HG03520 (cell line): ENCODE measurements at regions not wholly inside any gene's neighbourhood (a gene's known extent, or its start where the extent isn't known, plus 50 kb on each side); places are given as distances from the start of the nearest gene placed in this dataset.
"Not testable (repeated sequence)": the region's sequence is repeated elsewhere in the genome, so short reads cannot be mapped to it uniquely, and the experiment has no call there.

Experiments used
- ATAC-seq: cut with Tn5 transposase; IDR thresholded peaks from one replicate; pipeline ENCODE4 v1.9.1; 2021; ENCODE audit warnings: mild to moderate bottlenecking, moderate library complexity; ENCODE audit not compliant: unreplicated experiment

DNA sequence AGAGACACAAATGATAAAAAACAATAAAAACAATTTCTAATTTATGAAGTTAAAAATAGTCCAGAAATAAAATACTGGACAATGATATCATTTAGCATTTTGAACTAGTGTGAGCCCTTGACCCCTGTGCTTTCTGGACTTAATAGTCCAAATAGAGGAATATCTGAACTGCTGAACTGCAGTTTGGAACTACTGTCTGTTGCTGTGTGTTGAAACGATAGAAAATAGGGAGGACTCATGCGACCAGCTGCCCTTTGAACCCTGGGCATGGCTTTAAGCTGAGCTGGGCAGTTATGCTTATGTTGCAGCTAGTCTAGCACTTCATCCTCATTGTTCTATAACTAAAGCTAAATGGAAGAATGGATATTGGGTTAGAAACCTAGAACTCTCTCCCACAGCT lies 99.5 kb downstream of the FMR1NB start:
- ATAC-seq = no peak

DNA sequence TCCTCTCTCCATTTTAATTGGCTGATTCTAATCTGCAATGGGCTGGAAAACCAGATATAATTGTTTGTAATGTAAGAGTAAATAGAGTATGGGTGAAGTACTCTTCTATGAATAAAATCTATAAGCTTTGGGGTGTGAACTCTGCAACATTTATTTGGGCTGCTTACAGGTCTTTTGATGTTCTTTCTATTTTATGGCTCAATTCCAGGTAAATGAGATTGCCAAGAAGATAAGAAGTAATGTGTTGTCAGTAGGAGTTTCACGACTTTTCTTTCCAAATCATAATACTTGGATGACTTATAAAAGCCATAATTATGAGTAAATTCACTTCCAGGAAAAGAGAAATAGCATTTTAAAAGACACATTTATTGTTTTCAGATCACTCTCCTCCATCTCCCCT lies 103.5 kb downstream of the FMR1NB start:
- ATAC-seq = no peak

DNA sequence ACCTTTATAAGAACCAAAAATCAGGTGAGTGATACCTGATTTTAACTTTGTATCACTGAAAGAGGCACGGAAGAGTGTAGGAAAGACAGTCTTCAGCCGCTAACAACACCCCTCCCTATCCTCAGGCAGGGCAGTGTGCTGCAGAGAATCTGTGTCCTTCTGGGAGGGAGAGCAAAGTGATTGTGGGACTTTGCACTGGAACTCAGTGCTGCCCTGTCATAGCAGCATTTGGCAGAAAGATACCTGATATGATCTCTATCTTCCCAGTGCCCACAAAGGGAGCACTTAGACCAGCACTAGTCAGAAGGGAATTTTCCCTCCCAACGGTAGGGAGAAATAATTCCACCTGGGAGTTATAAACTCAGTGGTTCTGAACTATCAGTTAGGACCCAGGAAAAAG lies 139.0 kb downstream of the FMR1NB start:
- no peak for ATAC-seq

DNA sequence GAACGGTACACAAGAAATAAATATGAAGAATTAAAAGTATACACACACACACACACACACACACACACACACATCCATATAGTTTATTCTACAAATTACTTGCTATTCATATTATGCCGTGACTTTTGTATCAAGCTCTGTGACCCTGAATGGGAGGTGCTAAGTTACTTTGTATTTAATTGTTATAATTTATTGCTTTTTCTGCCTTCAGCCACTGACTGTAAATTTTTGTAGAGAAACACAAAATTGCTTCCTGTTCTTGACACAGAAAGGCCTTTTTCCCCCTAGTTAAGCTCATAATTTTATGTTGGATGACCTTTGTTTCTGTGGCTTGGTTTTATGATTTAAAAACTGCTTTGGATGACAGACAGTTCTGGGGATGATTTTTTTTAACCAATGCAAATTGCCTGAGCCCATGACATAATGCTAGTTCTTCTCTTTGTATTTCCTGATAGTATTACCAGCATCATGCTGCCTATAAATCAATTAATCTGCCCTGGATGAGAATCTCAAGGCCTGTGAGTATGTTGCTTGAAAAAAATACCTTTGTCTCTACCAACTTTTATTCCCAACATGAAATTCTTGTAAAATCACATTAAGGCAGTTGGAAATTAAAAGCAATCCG lies 140.0 kb downstream of the FMR1NB start:
- ATAC-seq = no peak

DNA sequence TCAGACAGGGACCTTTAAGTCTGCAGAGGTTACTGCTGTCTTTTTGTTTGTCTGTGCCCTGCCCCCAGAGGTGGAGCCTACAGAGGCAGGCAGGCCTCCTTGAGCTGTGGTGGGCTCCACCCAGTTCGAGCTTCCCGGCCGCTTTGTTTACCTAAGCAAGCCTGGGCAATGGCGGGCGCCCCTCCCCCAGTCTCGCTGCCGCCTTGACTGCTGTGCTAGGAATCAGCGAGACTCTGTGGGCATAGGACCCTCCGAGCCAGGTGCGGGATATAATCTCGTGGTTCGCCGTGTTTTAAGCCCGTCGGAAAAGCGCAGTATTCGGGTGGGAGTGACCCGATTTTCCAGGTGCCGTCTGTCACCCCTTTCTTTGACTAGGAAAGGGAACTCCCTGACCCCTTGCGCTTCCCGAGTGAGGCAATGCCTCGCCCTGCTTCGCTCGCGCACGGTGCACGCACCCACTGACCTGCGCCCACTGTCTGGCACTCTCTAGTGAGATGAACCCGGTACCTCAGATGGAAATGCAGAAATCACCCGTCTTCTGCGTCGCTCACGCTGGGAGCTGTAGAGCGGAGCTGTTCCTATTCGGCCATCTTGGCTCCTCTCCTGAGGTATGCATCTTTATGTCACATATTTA lies 147.9 kb downstream of the FMR1NB start:
- ATAC-seq = not testable (repeated sequence)

DNA sequence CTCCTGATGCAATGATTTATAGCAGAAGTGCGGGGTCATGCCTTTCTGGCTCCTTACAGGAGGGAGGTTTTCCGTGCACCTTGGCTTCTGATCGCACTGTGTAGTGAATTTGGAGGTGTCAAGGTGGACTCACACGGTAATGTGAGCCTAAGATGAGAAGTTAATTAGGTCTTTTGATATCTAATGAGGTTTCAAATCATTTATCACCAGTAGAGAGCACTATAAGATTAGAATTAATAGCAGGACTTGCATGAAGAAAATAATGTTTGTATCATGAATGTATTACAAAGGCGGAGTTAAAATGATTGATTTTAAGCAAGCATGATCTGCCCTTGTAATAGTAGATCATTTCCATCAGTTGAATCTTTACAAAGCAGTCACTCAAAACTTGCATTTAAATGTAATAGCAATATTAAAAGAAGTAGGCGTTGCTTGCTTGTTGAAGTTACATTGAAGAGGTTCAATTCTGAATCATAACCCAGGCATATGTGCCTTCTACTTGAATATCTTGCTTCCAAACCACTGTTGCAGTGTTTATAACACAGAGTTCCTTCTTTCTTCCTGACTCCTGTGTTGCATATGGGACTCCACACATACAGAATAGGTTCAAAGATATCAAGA lies 152.1 kb downstream of the FMR1NB start:
- no peak for ATAC-seq

DNA sequence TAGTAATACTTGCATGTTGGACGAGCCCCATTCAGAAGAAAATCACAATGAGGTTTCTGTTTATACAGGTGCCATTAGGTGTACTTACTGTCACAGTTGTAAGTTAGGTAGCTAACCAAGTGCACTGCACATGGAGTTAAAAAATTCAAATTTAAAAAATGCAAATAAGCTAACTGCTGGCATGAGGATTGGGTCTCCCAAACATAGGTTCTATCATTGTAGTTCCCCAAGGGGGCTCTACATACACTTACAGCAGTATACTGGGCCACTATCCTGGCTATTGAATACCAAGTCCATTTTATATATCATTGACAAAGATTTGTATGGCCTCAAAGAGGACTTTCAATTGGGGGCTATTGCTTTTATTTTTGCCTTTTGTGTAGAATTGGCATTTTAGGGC lies 153.4 kb downstream of the FMR1NB start:
- no peak for ATAC-seq

DNA sequence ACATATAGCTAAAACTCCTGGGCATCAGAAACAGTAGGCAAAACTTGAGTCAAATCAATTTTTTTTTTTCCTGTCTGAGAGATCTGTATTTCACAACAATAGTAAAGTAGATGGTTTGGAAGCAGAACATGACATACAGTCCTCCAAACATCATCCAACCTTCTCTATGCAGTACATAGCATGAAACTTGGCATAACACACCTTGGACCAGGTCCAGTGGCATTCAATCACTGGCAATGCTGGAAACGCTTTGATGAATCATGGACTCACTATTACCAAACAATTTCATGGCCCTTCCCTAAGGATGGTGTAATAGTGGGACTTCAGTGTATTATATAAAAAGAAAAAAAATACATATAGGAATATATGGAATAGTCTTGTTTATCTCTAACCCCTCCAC lies 154.6 kb downstream of the FMR1NB start:
- ATAC-seq = no peak

DNA sequence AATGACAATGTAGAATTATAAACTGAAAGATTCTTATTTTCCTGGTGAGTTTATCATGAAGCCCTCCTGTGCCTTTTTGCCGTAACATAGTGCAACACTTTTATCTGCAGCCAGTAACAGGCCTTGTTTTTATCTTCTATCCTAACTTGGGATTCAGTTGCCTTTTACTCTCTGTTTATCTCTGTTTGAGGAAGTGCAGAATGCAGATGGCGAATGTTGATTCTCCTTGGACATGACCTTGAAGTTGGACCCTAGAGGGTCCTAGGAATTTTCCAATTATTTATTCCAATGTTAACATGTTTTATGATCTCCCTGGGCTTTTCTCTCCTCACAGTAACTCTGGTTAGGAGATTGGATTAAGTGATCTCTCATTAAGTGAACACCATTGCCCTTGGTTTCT lies 165.0 kb downstream of the FMR1NB start:
- ATAC-seq = no peak

DNA sequence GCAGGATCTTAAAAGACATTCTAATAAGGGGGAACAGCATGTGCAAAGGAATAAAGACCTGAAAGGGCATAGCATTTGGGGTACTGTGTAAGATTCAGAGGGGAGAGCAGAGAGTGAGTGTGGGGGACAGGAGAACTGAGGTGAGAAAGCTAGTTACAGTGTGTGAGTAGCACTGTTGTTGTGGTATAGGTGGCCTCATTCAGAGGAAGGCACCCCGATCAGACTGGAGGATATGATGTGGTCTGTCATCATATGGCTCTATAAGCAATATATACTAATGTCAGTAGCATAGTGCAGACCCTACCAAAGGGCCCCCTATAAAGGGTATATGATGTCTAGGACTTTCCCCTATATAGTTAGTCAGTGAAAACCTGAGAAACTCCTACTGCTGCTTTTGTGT lies 175.8 kb downstream of the FMR1NB start:
- ATAC-seq = no peak

DNA sequence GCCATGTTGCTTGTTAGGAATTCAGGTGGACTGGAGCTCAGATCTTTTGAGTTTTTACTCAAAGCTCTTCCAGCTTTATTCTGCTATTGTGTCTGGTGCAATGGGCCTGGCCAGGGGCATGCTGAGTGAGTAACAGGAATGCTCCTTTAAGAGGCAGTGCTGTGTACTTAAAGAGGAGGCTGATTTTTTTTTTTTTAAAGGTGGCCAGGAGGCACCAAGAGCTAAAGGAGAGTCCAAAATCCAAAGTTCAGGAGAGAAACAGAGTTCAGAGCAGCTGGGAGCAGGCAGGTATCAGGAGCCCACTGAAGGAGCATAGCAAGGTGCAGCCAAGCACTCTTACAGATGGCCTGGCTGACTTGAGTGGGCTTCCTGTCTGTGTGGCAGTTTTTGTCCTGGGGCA lies 178.7 kb downstream of the FMR1NB start:
- ATAC-seq = no peak

DNA sequence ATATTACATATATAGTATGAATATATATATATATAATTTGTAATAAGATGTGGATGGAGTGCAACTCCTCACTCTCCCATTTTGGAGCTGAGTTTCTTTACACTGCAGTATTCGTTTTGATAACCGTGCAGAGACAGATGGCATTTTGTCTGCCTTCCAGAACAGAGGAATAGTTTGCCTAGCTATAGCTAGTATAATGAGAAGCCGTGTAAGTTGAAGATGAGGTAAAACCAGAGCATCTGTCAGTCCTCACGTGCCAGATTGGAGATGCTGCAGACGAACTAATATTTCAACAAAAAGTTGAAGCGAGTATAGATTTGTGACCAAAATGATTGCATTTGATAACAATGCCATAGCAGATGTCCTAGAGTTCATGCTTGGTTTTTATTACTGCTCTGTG lies 180.6 kb downstream of the FMR1NB start:
- no peak for ATAC-seq

DNA sequence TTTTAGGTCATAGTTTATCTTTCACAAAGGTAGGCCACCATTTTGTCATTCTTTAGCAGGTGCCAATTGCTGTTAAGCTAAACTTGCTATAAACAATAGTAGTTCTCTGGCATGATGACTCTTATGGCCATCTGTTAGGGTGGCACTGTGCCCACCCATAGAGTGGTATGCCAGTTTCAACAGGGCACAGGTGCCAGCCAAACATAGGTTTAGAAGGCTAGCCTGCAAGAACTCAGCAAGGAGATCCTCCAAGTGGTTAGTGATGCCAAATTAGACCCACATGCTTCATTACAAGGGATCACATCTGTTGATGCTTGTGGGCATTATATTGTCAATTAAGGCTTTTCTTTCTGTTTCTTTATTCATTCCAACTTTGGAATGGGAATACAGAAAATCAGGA lies 204.5 kb downstream of the FMR1NB start:
- no peak for ATAC-seq

DNA sequence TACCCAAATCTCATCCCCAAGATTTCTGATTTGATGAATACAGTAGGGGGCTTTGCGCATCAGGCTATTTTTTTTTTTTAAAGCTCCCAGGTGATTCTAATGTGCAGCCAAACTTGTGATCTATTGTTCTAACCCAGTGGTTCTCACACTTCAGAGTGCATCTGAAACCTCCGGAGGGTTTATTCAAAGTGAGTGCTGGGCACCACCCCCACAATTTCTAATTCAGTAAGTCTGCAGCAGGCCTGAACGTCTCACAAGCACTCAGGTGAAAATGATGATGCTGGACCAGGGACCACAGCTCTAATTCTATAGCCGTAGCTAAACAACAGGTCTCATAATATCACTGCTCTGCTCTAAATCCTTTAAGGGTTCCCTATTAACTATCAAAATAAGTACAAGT lies 211.4 kb downstream of the FMR1NB start:
- ATAC-seq = no peak

DNA sequence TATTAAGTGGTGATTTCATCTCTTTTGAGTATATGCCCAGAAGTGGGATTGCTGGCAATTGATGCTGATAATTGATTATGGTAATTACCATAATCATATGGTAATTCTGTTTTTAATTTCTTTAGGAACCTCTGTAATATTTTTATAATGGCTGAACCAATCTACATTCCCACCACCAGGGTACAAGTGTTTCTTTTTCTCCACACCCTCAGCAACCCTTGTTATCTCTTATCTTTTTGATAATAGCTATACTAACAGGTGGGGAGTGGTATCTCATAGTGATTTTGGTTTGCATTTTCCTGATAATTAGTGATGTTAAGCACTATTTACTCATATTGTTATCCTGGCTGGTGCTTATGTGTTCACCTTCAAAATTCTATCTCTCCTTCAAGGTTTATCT lies 212.6 kb downstream of the FMR1NB start:
- ATAC-seq = no peak

DNA sequence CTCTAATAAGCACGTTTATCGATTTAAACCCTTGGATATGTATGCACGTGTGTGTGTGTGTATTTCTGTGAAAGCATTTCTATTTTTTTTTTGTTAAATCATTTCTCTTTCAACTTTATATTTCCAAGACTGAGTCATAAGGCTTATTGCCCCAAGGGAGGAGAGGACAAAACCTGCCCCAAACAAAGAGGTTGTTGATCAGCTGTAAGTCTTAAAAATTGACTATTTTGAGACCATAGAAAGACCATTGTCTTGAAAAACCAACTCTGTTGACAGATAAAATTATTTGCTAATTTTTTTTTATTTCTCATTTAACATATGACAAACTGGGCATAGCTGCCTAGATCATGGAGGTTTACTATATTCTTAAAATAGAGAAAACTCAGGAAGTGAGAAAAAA lies 222.4 kb downstream of the FMR1NB start:
- no peak for ATAC-seq

DNA sequence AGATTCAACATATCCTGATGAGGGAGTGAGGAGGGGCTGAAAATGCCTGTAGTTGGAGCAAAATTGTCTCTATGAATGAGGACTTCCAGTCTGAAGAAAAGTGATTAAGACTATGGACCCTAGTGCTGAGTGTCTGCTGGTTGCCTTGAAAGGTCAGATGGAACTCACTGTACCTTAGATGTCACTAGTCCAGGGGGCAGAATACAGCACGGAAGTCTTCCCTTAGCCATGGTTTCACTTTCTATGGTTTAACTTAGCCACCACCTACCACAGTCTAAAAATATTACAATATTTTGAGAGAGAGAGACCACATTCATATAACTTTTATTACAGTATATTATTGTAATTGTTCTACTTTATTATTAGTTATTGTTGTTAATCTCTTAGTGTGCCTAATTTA lies 223.1 kb downstream of the FMR1NB start:
- ATAC-seq = no peak

DNA sequence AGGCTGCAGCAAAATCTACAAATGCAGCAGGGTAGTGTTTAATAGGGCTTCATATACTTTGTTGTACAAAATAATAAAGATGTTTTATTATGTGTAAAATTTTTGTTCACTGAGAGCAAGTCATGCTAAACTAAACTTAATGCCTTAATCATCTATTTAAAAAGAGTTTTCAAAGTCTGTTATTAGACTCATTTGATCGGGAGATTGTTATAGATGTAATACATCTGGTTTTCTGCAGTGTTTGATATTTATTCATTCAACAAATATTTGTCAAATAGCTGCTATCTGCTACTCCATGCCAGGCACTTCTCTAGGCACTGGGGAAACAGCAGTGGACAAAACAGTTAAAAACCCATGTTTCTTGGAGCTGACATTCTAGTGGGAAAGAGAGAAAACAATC lies 233.6 kb downstream of the FMR1NB start:
- ATAC-seq = no peak

DNA sequence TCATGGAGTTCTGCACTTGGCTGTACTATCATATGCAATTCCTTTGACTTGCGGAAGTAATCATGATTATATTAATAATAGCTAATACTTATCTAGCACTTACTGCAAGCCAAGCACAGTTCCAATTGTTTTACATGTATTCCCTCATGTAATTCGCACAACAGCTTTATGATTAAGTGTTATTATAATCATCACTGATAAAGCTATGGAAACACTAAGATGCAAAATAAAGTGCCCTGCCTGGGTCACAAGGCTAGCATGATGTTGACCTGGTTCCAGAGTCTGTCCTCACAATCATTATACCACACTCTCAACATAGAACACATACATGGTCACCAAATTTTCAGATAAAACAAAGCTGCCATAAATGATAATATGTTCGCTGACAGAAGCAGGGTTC lies 234.6 kb downstream of the FMR1NB start:
- ATAC-seq = no peak

DNA sequence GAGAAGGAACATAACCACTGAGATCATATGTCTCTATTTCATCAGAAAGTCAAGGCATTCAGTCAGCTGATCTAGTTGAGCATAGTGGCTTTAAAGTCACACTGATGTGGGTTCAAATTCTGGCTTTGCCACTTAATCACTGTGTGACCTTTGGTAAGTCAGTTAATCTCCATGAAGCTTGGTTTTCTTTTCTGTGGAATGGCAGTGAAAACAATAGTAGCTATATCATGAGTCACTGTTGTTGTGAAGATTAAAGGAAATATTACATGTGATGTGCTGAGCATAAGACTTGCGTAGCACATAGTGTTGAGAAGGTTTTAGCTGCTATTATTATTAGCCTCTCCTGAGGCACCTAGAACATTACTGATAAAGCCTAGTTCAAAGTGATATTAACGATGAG lies 242.2 kb downstream of the FMR1NB start:
- ATAC-seq = no peak

DNA sequence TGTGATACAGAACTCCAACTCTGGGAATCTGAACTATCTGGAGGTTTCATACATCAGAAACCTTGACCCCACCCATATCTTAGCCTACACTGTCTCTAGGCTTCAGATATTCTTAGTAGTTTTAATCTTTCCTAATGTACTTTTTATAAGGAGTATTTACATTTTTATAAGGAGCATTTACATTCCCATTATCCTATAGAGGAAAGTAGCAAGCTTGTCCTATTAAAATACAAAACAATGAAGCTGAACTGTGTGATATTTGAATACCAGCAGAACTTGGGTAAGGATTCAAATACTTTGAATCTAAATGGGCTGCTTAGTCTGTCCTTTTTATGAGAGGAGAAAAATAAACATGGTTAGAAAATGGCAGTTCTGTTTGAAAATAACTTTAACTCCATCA lies 247.4 kb downstream of the FMR1NB start:
- no peak for ATAC-seq

DNA sequence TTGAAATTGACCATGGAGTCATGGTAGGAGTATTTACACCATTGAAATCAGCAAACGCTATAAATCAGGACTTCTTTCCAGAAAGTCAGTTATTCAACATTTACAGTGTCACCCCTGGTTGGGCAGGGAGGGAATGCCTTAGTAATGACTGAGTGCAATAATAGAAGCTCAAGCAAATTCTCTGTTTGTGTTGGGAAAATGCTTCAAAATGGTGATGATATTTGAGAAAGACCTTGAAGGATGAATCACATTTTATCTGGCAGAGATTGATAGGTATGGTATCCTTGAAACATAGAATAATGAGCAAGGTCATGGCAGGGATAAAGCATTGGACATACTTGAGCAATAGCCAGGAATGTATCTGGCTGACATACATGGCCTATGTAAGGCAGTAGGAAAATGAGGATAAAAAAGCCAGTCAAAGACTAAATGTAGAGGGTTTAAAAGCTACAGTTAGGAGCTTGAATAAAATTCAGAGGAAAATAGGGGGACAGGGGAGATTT lies 248.7 kb downstream of the FMR1NB start:
- no peak for ATAC-seq

DNA sequence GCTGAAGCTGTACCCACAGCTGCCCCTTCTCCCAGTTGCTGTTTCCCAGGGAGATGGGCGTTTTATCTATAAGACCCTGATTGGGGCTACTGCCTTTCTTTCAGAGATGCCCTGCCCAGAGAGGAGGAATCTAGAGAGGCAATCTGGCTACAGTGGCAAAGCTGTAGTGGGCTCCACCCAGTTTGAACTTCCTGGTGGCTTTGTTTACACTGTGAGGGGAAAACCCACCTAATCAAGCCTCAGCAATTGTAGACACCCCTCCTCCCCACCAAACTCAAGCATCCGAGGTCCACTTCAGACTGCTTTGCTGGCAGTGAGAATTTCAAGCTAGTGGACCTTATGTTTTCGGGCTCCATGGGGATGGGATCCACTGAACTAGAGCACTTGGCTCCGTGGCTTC lies 240.4 kb upstream of the AFF2 start:
- no peak for ATAC-seq
